Esophagus squamous epithelium (tissue), 4 donors: ENCODE measurements at regions not wholly inside any gene's neighbourhood (a gene's known extent, or its start where the extent isn't known, plus 50 kb on each side); places are given as distances from the start of the nearest gene placed in this dataset.
"Not testable (repeated sequence)": the region's sequence is repeated elsewhere in the genome, so short reads cannot be mapped to it uniquely, and the experiment has no call there.

Experiments
- CTCF ChIP-seq, 6 experiments: fragments of 450-650 bp in 4 of 6; fragments of 200-600 bp in 2 of 6; sonication (generic) in 2 of 6; IDR thresholded peaks; one replicate each; pipeline ENCODE4 v1.5.1; 2016 to 2019; ENCODE audit warnings: antibody characterized with exemption in 6 of 6, mild to moderate bottlenecking in 4 of 6, moderate library complexity in 4 of 6
- POLR2A ChIP-seq, 4 donors: fragments of 450-650 bp; IDR thresholded peaks; one replicate each; pipeline ENCODE4 v1.6.1; 2017; ENCODE audit warnings: antibody characterized with exemption in 4 of 4, mild to moderate bottlenecking in 4 of 4, moderate library complexity in 3 of 4

DNA sequence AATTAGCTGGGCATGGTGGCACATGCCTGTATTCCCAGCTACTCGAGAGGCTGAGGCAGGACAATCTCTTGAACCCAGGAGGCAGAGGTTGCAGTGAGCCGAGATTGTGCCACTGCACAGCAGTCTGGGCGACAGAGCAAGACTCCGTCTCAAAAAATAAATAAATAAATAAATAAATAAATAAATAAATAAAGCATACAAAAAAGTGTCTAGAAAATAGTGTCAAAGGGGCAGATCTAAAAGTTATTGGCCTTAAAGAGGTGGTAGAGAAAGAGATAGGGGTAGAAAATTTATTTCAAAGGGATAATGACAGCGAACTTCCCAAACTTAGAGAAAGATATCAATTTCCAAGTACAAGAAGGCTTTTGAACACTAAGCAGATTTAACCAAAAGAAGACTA, 1160.6 kb upstream of the DIAPH2 start:
- TF ChIP-seq POLR2A, CTCF (IDR thresholded peaks at IDR 0.05): not testable (repeated sequence)
